ENCODE measurements at regions not wholly inside any gene's neighbourhood (a gene's known extent, or its start where the extent isn't known, plus 50 kb on each side); places are given as distances from the start of the nearest gene placed in this dataset.

GRCh38 chr14:30356438-30357202, 202.3 kb upstream of the G2E3 start:
- H3K4me2 ChIP-seq (ENCODE audit: low read length): no peak overlapping the region
- no peaks in the 10 kb centered on the region for H3K9me2 ChIP-seq (replicated peaks; ENCODE audit: low read length)
- H3K4me1 ChIP-seq (ENCODE audit: insufficient read depth, low read length): no peaks in the 10 kb centered on the region
- no peak overlapping the region for H2AFZ ChIP-seq (ENCODE audit: low read length)
- H3K4me3 ChIP-seq (ENCODE audit: low read length): no peak overlapping the region
- no peak overlapping the region for H3K9ac ChIP-seq (ENCODE audit: low read length)
- no TSS peak for BruUV-seq (replicated peaks)
- H3F3A ChIP-seq (ENCODE audit: low read length, unreplicated experiment): no peaks in the 10 kb centered on the region
- TF ChIP-seq EZH2phosphoT487 (IDR thresholded peaks at IDR 0.05; ENCODE audit: borderline replicate concordance, low read length) (no peak), CTCF (conservative IDR thresholded peaks at IDR 0.05; ENCODE audit: low read depth, low read length) (no peak), EZH2 (IDR thresholded peaks at IDR 0.05; ENCODE audit: low read length, unreplicated experiment) (no peak)
- no peak overlapping the region for H3K27ac ChIP-seq (ENCODE audit: low read length)
- CTCF ChIA-PET: no interaction called here
- H3K9me3 ChIP-seq (ENCODE audit: low read length): no peaks in the 10 kb centered on the region
- H3K27me3 ChIP-seq (ENCODE audit: low read length): no peaks in the 10 kb centered on the region
- POLR2A ChIA-PET (ENCODE audit: unreplicated experiment): no interaction called here
- no peaks in the 10 kb centered on the region for H3K36me3 ChIP-seq (ENCODE audit: low read depth, low read length)
- no peaks in the 10 kb centered on the region for H3K79me2 ChIP-seq (ENCODE audit: low read length)
- no peaks in the 10 kb centered on the region for H4K20me1 ChIP-seq (ENCODE audit: low read length)
- intact Hi-C loops (cut with micrococcal nuclease): no loop called here
- no peak for DNase-seq
- ATAC-seq: no peak

- H3K9me3 ChIP-seq (ENCODE audit: low read length): no peaks in the 10 kb centered on the region
- H3K4me1 ChIP-seq (ENCODE audit: insufficient read depth, low read length): peaks cover 9% of the 10 kb centered on the region; the same call in 1 of the 2 replicates
- H4K20me1 ChIP-seq (ENCODE audit: low read length): no peaks in the 10 kb centered on the region
- POLR2A ChIA-PET (ENCODE audit: unreplicated experiment): no interaction called here
- DNase-seq (no peak), ATAC-seq (no peak)
- no peaks in the 10 kb centered on the region for H3K36me3 ChIP-seq (ENCODE audit: low read depth, low read length)
- H3K27me3 ChIP-seq (ENCODE audit: low read length): no peaks in the 10 kb centered on the region
- intact Hi-C loops (cut with micrococcal nuclease): no loop called here
- no peak overlapping the region for H3K27ac ChIP-seq (ENCODE audit: low read length)
- CTCF ChIA-PET: no interaction called here
- H2AFZ ChIP-seq (ENCODE audit: low read length): no peak overlapping the region
- H3K4me3 ChIP-seq (ENCODE audit: low read length): no peak overlapping the region
- no peak overlapping the region for H3K4me2 ChIP-seq (ENCODE audit: low read length)
- H3K79me2 ChIP-seq (ENCODE audit: low read length): no peaks in the 10 kb centered on the region
- BruUV-seq (replicated peaks): no TSS peak
- no peaks in the 10 kb centered on the region for H3F3A ChIP-seq (ENCODE audit: low read length, unreplicated experiment)
- H3K9ac ChIP-seq (ENCODE audit: low read length): no peak overlapping the region
- TF ChIP-seq CTCF (conservative IDR thresholded peaks at IDR 0.05; ENCODE audit: low read depth, low read length) (no peak), EZH2phosphoT487 (IDR thresholded peaks at IDR 0.05; ENCODE audit: borderline replicate concordance, low read length) (no peak), EZH2 (IDR thresholded peaks at IDR 0.05; ENCODE audit: low read length, unreplicated experiment) (no peak)
- no peaks in the 10 kb centered on the region for H3K9me2 ChIP-seq (replicated peaks; ENCODE audit: low read length)
Observed at GRCh38 chr14:30357791-30358190, 201.2 kb upstream of the G2E3 start.
